Activated CD4-positive, alpha-beta T cell treated with anti-CD3 and anti-CD28 coated beads, Interleukin-2, amount 10 ng/mL, durations not matched to agents 24 days and 14 days (primary cell): ENCODE measurements at regions not wholly inside any gene's neighbourhood (a gene's known extent, or its start where the extent isn't known, plus 50 kb on each side); places are given as distances from the start of the nearest gene placed in this dataset.

ENCODE experiments used
- DNase-seq: peaks from one replicate; pipeline ENCODE4 v3.0.0; 2022
- H3K27ac Mint-ChIP-seq: one replicate; pipeline ENCODE4 v1.8.0; 2022; ENCODE audit warnings: mild to moderate bottlenecking, mixed read lengths
- H3K27me3 Mint-ChIP-seq: one replicate; pipeline ENCODE4 v1.8.0; 2022; ENCODE audit warnings: mixed read lengths
- H3K36me3 Mint-ChIP-seq: one replicate; pipeline ENCODE4 v1.8.0; 2022; ENCODE audit warnings: low read depth, mild to moderate bottlenecking, mixed read lengths
- H3K4me1 Mint-ChIP-seq: one replicate; pipeline ENCODE4 v1.8.0; 2021; ENCODE audit warnings: mixed read lengths
- H3K4me3 Mint-ChIP-seq: one replicate; pipeline ENCODE4 v1.8.0; 2022; ENCODE audit warnings: mild to moderate bottlenecking, moderate library complexity, mixed read lengths
- H3K9me3 Mint-ChIP-seq: one replicate; pipeline ENCODE4 v1.8.0; 2021; ENCODE audit warnings: mixed read lengths
- intact Hi-C: fragments of 100-400 bp; cut with micrococcal nuclease; formaldehyde crosslinking; loops from one replicate; pipeline ENCODE4 v1.15.1; 2023

GRCh38 chrX:1941321-1941720, 326.5 kb downstream of the ASMT start:
- Mint-ChIP-seq H3K27ac (no peak overlapping the region), H3K9me3 (peaks cover 7% of the 10 kb centered on the region), H3K36me3 (no peaks in the 10 kb centered on the region), H3K4me1 (no peaks in the 10 kb centered on the region), H3K27me3 (no peaks in the 10 kb centered on the region), H3K4me3 (no peak overlapping the region)
- no peak for DNase-seq
- intact Hi-C loops, result no loop called here

GRCh38 chrX:1945879-1946278, 331.0 kb downstream of the ASMT start:
- no peaks in the 10 kb centered on the region for H3K4me1 Mint-ChIP-seq
- no peaks in the 10 kb centered on the region for H3K27me3 Mint-ChIP-seq
- H3K4me3 Mint-ChIP-seq, result no peak overlapping the region
- H3K9me3 Mint-ChIP-seq, result no peaks in the 10 kb centered on the region
- intact Hi-C loops, result no loop called here
- no peaks in the 10 kb centered on the region for H3K36me3 Mint-ChIP-seq
- DNase-seq, result no peak
- no peak overlapping the region for H3K27ac Mint-ChIP-seq

- Mint-ChIP-seq H3K27me3 (no peaks in the 10 kb centered on the region), H3K9me3 (no peaks in the 10 kb centered on the region), H3K36me3 (no peaks in the 10 kb centered on the region), H3K27ac (no peak overlapping the region), H3K4me1 (no peaks in the 10 kb centered on the region), H3K4me3 (no peak overlapping the region)
- intact Hi-C loops, result no loop called here
- no peak for DNase-seq
Measured at GRCh38 chrX:1946974-1947373, 332.1 kb downstream of the ASMT start.
